ENCODE measurements at regions not wholly inside any gene's neighbourhood (a gene's known extent, or its start where the extent isn't known, plus 50 kb on each side); places are given as distances from the start of the nearest gene placed in this dataset.

DNA sequence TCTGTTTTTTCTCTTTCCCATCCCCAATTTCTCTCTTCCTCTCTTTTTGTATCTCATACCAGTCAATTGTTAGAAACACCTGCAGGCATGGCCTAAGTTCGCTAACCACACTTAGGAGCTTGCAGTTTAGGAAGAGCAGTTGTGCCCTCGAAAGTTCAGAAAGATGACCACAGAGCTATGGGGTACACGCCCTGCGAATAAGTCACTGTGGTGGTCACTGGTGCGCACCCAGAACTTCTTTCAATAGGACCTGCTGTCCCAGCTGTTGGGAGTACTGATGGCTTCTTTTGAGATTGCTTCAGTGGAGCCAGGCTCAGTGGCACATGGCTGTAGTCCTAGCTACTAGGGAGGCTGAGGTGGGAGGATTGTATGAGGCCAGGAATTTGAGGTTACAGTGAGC is 362.8 kb upstream of the TMTC1 start:
- TF ChIP-seq CTCF (IDR thresholded peaks at IDR 0.05) (no peak), POLR2A (IDR thresholded peaks at IDR 0.05) (no peak)
